ENCODE measurements at regions not wholly inside any gene's neighbourhood (a gene's known extent, or its start where the extent isn't known, plus 50 kb on each side); places are given as distances from the start of the nearest gene placed in this dataset.
"Not testable (repeated sequence)": the region's sequence is repeated elsewhere in the genome, so short reads cannot be mapped to it uniquely, and the experiment has no call there.

DNA sequence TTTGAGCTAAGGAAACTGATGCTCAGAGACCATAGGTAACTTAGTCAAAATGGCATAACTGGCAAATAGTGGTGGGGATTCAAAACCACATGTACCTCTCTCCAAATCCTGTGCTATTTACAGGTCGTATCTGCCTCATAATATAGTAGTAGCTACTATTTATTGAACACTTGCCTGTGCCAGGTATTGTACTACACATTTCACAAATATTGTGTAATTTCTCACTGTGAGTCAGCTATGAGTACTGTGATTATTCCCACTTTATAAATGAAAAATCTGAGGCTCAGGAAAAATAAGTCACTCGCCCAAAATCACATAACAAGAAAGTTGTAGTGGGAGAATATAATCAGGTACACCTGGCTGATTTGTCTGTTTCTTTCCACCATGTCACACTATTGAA lies 199.8 kb upstream of the FAT3 start:
- DNase-seq, result no peak

DNA sequence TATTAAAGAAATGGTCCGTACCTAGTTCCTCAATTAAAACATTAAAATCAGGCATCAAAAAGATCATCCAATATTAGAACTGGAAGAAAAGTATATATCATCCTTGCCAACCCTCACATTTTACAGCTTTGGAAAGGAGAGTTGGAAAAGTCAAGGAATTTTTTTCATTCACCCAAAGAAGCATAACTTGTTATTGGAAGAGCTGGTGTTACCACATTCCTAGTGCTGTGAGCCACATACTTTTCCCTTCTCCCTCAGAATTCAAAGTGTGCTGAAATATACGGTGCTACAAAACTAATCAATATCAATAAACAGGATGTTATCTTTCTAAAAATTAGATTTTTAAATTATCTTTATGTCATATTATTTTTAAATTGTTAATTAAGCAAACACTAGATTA lies 202.1 kb upstream of the FAT3 start:
- DNase-seq, result no peak

DNA sequence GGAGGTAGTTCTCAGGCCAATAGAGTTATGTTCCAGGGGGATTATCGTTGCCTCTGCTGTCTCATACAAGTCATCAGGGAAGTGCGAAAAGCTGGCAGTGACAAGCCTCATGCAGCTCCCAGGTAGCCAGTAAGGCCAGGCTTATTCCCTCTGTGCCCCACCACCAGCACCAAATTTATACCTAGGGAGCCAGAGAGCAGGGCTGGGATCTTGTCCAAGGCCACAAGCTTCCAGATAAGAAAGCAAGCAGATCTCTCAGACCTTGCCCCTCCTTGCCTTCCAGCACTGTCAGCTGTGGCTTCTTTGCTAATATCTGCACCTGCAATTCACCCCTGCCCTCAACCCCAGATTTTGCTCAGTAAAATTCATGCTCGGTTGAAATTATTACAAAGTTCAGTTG lies 206.3 kb upstream of the FAT3 start:
- no peak for DNase-seq

DNA sequence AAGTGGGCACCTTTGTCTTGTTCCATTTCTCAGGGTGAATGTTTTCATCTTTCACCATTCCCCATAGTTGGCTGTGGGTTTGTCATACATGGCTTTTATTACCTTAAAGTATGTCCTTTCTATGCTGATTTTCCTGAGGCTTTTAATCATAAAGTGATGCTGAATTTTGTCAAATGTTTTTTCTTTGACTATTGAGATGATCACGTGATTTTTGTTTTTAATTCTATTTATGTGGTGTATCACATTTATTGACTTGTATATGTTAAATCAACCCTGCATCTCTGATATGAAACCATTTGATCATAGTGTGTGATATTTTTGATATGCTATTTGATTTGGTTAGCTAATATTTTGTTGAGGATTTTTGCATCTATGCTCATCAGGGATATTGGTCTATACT lies 216.4 kb upstream of the FAT3 start:
- no peak for DNase-seq

DNA sequence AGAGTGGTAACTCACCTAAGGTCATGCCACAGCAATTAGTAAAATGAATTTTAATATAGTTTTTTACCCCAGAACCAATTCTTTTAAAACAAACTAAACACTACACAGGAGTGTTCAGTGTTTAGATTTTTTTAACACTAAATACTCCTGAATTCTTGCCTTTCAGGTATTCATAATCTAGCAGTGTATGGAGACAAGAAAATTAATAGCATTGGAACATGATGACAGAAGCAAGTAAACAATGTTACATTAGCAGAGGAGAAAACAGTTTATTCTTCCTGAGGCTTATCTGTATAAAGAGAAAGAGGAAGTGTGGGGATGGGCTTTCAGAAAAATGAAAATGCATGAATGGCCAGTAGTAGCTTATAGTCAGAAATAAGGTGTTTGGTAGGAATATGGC lies 222.1 kb upstream of the FAT3 start:
- DNase-seq, result no peak

DNA sequence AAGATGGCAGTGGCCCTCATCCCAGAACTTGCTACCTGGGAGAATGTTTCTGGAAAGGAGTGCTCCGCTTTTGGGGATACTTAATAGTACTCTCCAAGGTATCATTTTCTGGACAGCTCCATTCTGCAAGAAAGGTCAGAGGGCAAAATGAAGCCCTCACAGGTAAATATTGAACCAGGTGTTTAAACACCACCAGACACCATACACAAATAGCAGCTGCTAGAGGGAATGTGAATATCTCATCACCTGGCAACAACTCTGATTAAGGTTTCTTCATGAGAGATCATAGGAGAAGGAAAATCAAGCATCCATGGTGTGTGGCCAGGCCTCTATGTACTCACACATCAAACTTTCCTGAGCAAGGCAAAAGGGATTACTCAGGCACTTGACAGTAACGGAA lies 226.1 kb upstream of the FAT3 start:
- no peak for DNase-seq

DNA sequence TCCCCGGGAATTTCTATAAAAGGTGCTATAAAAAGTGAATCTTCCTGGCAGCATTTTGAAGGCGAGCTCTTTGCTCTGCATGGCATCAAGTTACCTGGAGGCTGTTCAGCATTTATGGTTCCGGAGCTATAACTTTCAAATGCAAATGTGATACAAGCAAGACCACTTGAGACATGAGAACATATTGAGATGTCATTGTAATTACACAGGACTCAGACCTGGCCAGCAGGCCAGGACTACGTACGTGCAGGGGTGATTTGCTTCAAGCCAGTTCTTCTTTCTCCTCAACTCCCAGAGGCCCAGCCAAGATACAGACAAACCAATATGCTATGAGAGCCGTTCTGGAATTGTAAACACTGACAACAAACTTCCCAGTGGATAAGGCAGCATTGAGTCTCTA lies 227.4 kb upstream of the FAT3 start:
- DNase-seq, result no peak

DNA sequence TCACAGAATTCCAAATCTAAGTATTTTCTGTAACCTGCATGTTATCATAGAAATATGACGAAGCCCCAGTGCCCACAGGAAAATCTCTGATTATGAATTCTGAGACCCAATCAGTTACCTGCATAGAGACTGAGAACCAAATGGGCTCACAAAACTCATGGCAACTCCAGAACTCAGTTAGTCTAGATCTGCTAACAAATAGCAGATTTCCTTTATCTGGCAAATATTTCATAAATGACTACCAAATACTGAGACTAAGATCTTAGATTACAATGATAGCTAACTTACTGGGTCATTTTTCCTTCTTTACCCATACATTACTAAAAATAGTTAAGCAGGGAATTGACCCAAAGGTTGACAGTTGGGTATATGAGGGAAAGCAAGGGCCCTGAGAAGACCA lies 228.1 kb upstream of the FAT3 start:
- DNase-seq, result no peak

DNA sequence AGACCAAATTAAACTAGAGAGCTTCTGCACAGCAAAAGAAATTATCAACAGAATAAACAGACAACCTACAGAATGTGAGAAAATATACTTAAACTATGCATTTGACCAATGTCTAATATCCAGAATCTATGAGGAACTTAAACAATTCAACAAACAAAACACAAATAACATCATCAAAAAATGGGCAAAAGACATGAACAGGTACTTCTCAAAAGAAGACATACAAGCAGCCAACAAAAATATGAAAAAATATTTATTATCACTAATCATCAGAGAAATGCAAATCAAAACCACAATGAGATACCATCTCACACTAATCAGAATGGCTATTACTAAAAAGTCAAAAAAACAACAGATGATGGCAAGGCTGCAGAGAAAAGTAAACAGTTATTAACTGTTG lies 236.2 kb upstream of the FAT3 start:
- DNase-seq, result not testable (repeated sequence)

DNA sequence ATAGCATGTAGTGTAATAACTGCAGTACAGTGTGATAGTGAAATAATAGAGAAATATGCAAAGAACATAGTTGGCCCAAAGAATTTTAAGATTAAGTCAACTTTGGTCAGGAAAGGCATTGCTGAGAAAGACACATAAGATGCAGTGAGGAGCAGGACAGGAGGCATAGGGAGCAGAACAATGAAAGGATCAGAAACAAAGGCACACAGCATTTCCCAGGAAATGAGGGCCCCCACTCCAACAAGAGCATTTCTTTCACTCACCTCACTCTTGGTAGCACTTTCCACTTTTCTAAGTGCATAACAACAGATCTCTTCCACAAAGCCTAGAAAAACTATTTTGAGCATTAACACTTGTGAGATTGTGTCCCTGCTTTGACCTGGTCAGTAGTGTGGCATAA lies 238.4 kb upstream of the FAT3 start:
- DNase-seq, result no peak

DNA sequence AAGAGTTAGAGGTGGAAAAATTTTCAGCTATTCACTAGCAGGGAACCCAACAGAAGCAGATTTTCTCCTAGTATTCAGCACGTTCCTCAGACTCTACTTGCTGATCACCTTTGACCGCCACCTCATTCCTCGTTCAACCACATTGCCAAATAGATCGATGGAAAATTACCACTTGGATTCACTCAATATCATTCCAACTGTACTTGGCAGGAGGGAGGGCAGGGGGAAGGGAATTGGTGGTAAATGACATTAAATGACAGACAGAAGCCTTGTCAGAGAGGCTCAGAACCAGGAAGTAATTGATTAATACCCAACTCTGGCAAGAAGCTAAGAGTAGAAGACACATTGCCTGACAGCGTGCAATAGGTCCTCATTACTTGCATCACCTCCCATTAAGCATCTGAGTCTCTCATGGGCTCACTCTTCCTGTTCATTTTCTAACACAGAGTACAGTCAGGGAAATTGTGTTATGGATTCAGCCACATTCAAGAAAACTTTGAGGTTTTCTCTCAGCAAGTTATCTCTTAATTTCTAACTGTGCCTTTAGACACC lies 240.5 kb upstream of the FAT3 start:
- no peak for DNase-seq

DNA sequence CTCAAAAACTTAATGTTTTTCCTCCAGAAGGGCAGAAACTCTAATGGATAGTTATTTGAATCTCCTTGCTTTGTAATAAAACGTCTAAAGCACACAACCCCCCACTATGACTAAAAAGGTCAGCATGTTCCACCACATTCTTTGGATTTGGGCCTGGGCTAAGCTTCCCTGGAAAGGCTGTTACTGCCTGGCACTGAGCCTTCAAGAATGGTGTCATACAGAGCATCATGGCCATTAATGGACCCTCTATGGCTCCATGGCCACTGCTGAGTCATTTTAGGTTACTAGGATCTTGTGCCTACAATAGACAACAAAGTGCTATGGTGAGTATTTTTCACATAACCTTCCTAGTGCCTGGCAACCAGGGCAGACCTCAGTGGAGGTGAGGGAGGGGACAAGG lies 242.6 kb upstream of the FAT3 start:
- DNase-seq, result no peak

DNA sequence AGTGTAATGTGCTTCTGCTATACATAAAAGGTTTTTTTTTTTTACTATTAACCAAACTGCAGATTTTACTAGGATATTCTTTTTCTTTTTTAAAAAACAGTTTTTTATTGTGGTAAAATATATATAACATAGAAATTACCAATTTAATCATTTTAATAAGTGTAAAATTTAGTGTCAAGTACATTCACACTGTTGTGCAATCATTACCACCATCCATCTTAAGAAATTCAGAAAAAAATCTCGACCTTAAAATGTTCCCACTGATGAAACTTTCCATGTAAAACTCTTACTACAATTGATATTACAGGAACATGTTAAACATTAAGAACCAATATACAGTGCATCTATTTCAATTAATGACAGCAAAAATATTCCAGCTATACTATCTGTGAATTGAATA lies 244.8 kb upstream of the FAT3 start:
- DNase-seq, result no peak

DNA sequence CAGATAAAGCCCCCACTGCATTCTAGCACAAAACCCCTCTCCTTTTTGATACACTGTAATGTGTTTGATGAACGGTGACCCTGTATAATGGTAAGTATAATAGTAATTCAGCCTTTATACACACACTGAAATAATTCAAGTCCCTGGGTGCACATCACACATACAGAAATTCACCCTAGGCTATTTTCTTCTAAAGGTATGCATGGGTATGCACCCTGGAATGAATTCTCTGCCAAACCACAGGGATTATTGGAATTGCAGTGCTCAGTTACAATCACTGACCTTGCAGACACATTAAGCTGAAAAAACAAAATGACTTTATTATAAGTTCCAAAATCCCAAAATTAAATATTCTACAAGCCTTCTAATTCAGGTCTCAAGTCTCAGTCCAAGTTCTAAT lies 245.9 kb upstream of the FAT3 start:
- no peak for DNase-seq

DNA sequence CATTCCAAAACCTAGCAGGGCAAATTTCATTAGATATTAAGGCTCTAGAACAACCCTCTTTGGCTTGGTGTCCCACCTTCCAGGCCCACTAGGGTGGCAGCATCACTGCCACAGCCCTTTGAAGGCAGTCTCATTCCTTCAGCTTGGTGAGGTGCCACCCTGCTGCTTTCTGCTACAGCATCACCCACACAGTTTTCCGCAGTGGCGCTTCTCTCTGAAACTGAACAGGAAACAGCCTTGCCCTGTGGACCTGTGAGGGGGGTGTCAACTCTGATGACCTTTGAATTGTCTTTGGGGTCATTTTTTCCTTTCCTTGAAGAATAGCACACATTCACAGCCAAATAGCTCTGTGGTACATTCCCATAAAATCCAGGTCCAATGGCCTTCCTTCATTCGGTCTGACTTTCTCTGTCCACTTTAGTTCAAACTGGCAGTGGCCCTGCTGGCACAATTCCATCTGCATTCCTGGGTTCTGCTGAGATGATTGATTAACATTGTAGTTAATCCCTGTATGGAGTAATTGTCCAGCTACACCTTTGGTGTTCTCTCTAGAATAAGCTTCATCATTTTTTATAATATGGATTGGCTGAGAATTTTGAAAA lies 251.9 kb upstream of the FAT3 start:
- no peak for DNase-seq

DNA sequence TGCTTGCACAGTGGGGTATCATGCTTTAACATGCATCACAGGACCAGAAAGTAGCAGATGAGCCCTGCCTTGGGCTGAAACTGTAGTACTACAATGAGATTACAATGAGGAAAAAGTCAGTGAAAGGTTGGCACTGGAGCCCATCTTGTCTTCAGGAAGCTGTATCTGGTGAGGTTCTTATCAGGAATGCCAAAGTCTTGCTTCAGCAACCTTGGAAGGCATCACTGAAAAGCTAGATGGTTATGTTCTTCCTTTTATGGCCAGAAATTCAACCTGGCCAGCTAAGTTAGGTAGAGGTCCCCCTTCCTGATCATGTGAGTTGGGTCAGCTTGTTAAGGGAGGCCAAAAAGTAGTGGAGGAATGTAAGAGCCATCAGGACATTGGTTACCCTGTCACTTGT lies 254.0 kb upstream of the FAT3 start:
- DNase-seq, result no peak

DNA sequence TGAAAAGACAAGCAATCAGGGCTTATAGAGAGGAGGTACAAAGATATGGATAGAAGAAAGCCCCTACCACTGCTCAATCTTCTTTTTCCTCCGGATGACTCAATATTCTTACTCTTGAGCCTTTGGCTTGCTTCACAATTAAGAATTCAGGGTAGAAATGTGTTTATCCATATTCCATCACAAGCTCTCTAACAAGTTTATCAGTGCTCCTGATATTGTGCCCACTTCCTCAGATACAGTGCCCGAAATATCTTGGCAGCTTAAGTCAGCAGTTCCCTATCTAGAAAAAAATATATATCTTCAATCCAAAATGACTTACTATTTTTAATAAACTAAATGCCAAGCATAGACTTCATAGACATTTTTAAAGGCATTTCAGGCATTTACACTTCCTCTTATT lies 255.1 kb upstream of the FAT3 start:
- no peak for DNase-seq

DNA sequence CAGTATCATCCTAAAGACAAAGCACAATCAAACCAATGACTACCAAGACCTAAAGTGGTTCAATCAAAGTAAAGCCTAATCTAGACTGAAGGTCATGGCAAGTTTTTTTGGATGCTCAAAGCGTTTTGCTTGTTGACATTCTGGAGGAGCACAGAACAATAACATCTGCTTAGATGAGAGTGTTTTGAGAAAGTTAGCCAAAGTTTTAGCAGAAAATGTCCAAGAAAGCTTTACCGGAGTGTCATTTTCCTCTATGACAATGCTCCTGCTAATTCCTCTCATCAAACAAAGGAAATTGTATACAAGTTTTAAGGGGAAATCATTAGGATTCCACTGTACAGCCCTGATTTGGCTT lies 256.9 kb upstream of the FAT3 start:
- DNase-seq, result no peak

DNA sequence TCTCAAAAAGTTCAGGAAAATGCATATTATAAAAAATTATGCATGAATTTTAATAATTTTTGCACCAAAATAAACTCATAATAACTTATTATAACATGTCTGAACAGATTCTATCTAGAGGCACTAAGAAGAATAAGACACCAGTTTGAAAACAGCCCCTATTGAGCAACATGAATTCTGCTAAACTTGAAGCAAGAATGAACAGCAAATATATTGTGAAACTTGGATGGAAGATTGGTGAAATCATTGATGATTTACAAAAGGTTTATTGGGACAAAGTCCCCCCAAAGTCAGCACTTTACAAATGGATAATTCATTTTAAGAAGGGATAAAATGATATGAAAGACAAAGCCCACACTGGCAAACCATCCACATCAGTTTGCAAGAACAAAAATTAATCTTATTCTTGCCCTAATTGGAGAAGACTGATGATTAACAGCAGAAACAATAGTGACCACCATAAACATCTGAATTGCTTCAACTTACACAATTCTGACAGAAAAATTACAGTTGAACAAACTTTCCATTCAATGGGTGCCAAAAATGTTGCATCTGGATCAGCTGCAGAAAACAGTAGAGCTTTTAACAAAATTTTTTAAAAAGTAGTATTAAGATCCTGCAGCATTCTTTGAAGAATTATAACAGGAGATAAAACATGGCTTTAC lies 257.5 kb upstream of the FAT3 start:
- no peak for DNase-seq

DNA sequence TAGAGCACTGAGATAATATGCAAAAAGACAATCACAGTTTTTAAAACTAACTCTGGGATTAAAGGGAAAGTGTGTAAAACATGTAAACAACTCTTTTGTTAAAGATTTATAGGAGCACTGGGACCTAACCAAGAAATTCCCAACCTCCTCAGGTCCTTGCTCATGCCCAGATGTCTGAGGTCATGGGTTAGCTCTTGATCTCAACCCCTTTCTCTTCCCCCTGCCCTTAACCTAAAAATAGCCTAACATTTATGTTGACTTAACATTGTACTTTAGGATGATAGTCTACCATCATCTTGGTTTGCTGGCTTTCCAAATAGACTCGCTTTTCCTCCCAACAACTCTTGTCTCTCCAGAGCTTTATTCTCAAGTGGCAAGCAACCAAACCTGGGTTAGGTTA lies 258.2 kb upstream of the FAT3 start:
- no peak for DNase-seq

DNA sequence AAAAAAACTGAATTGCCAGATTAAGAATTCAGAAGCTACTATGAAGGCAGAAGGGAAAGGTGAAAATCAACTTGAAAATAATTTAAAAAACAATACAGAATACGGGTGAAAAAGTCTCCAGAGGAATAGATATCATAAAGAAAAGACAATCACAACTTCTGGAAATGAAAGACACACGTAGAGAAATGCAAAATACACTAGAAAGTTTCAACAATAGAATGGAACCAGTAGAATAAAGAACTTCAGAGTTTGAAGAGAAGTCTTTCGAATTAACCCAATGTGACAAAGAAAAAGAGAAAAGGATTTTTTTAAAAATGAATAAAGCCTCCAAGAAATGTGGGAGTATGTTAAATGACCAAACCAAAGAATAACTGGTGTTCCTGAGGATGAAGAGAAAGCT lies 263.8 kb upstream of the FAT3 start:
- no peak for DNase-seq

DNA sequence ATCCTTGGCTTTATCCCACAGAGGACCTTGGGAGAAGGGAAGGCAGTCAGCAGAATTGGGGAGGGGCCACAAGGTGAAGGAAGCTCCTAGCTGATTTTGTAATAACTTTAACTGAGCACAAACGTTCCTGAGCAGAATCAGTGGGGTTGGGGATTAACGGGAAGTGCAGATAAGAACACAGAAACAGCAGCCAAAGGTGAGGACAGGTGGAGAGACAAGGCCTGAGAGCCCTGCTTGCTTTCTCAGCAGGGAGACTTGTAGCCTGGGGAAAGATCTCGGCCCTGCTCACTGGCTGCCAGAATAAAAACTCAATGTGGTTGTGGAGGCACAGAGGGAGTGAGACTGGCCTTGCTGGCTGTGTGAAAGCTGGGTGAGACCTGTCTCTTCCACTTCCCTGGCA lies 265.2 kb upstream of the FAT3 start:
- no peak for DNase-seq

DNA sequence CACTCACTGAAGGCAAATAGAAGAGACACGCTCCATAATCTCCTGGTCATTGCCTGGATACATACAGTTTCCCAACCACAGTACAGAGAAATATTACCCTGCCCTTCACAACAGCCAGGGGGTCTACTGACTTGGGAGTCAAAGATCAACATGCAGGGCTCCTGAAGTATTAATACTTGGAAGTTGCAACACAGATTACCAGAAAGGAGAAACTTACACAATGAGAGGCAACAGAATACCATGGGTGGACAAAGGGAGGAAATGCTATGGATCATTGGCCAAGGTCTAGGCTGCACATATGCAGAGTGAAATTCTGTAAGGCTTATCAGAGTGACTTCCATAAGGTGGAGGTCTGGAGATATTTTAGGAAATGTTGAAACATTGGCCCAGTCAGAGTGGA lies 267.9 kb upstream of the FAT3 start:
- DNase-seq, result no peak

DNA sequence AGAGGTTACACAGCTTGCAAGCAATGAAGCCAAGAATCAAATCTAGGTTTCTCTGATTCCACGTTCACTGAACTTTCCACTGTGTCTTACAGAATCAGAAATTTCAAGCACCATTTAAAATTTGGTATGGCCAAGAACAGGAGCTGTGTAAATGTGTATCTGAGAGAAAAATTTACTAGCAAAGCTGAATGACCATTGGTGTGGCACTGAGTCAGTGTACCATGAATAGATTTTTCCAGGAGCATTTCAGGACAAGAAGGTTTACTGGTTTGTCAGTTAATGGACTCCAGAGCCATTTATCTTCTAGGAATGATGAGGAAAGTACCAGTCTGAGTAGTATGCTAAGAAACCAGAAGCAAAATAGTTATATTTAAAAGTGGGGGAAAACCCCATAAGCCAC lies 269.4 kb upstream of the FAT3 start:
- no peak for DNase-seq

DNA sequence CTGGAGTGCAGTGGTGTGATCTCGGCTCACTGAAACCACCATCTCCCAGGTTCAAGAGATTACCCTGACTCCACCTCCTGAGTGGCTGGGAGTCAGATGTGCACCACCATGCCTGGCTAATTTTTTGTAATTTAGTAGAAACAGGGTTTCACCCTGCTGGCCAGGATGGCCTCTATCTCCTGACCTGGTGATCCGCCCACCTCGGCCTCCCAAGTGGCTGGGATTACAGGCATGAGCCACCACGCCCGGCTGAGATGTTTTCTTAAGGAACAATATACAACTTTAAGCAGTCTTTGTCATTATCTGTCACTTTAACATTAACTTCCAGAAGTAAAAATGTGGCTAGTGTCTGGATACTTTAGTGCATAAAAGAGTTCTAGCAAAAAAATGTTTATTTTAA lies 272.6 kb upstream of the FAT3 start:
- DNase-seq, result no peak
